ENCODE measurements at regions not wholly inside any gene's neighbourhood (a gene's known extent, or its start where the extent isn't known, plus 50 kb on each side); places are given as distances from the start of the nearest gene placed in this dataset.

DNA sequence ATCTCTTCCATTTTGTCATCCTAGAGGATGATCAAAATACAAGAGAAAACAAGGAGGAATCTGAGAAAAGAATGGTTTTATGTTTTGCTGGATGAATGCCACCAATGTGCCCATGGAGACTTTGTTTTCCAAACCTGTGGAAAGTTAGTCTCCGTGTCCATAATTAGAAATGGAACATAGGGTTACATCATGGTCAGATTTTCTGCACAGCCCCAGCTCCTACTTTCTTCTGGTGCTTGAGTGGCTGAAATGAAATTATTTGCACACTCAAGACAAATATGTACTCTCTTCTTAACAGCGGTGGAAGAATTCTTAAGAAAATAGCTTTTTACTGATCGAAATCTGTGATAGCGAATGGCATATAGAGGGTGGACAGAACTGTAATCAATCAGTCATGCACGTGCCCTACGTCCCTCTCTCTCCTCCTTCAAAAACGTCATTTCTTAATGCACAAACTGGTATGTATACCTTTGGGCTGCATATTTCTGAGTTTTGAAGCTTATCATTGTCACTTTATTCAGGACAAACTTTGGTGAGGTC is 825.2 kb downstream of the AACS start:
- DNase-seq (ENCODE audit: extremely low read depth, low read depth): no peak
- no peak for TF ChIP-seq CTCF (IDR thresholded peaks at IDR 0.05; ENCODE audit: low read depth, low read length, missing control alignments)
- no peak overlapping the region for H3K4me3 ChIP-seq (replicated peaks; ENCODE audit: low read depth, low read length)

GRCh38 chr12:125890971-125891370 is 825.7 kb downstream of the AACS start:
- no peak overlapping the region for H3K4me3 ChIP-seq (replicated peaks; ENCODE audit: low read depth, low read length)
- DNase-seq (ENCODE audit: extremely low read depth, low read depth): no peak
- no peak for TF ChIP-seq CTCF (IDR thresholded peaks at IDR 0.05; ENCODE audit: low read depth, low read length, missing control alignments)

- DNase-seq (ENCODE audit: extremely low read depth, low read depth): no peak
- no peak for TF ChIP-seq CTCF (IDR thresholded peaks at IDR 0.05; ENCODE audit: low read depth, low read length, missing control alignments)
Observed at GRCh38 chr12:125892276-125892675, 827.0 kb downstream of the AACS start.

GRCh38 chr12:125902991-125903390 is 837.8 kb downstream of the AACS start:
- H3K4me3 ChIP-seq (replicated peaks; ENCODE audit: low read depth, low read length): no peak overlapping the region
- TF ChIP-seq CTCF (IDR thresholded peaks at IDR 0.05; ENCODE audit: low read depth, low read length, missing control alignments): no peak
- no peak for DNase-seq (ENCODE audit: extremely low read depth, low read depth)

More at GRCh38 chr12:125892276-125892675, 827.0 kb downstream of the AACS start:
- no peak overlapping the region for H3K4me3 ChIP-seq (replicated peaks; ENCODE audit: low read depth, low read length)

DNA sequence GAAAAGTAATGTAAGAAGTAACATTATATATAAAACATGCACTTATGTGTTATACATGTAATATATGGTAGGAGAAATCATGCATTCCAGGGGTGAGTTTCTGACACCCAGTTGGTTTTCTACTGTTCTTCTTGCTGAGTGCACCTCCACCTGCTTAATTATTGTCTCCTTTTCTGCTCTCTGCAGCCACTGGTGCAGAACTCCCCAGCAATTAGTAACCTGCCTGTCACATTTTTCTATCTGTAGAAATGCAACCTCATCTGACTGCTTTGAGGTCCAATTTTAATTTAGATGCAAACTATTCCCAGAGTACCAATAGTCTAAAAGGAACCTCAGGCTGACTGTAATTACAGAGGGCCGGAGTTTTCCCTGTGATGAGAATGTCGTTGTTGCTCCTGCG is 842.1 kb downstream of the AACS start:
- no peak for DNase-seq (ENCODE audit: extremely low read depth, low read depth)
- no peak for TF ChIP-seq CTCF (IDR thresholded peaks at IDR 0.05; ENCODE audit: low read depth, low read length, missing control alignments)
- no peak overlapping the region for H3K4me3 ChIP-seq (replicated peaks; ENCODE audit: low read depth, low read length)

- no peak for TF ChIP-seq CTCF (IDR thresholded peaks at IDR 0.05; ENCODE audit: low read depth, low read length, missing control alignments)
- H3K4me3 ChIP-seq (replicated peaks; ENCODE audit: low read depth, low read length): no peak overlapping the region
- no peak for DNase-seq (ENCODE audit: extremely low read depth, low read depth)
Observed at GRCh38 chr12:125919856-125920470, 854.7 kb downstream of the AACS start.

GRCh38 chr12:125922330-125922729 is 857.1 kb downstream of the AACS start:
- no peak overlapping the region for H3K4me3 ChIP-seq (replicated peaks; ENCODE audit: low read depth, low read length)
- no peak for TF ChIP-seq CTCF (IDR thresholded peaks at IDR 0.05; ENCODE audit: low read depth, low read length, missing control alignments)

More at GRCh38 chr12:125922330-125922729, 857.1 kb downstream of the AACS start:
- DNase-seq (ENCODE audit: extremely low read depth, low read depth): no peak
